C4-2B (cell line): ENCODE measurements at regions not wholly inside any gene's neighbourhood (a gene's known extent, or its start where the extent isn't known, plus 50 kb on each side); places are given as distances from the start of the nearest gene placed in this dataset.

Experiments
- H3K27ac ChIP-seq: fragments of 450-650 bp; 2 replicates; pipeline ENCODE4 v1.5.1; 2017
- CTCF ChIP-seq: fragments of 450-650 bp; conservative IDR thresholded peaks from 2 replicates; pipeline ENCODE4 v1.5.1; 2017; ENCODE audit warnings: mild to moderate bottlenecking
- ZFX ChIP-seq: fragments of 450-650 bp; IDR thresholded peaks from 2 replicates; pipeline ENCODE4 v1.6.1; 2017

DNA sequence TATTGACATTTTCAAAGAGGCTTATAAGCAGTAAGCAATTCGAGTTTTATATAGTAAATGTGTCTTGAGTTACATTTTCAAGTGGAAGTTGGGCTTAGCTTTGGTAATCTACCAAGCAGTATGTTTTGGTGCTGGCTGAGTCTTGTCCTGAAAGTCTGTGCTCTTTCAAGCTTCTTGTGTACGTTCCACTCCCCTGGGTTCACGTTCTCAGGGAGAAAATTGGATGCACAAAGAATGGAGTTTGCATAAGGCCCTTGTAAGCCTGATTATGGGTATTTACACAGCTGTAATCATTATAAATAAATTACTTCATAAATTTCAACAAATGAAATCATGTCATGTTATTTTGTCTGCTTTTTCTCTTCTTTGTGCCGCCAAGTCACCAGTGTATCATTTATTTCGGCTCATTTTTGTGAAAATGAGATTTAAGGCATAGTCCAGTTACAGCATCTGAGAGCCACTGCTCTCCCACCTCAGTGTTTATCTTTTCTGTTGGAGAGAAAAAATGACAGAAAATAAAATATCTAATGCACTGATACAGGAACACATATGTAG is 262.5 kb downstream of the BTBD3 start:
- H3K27ac ChIP-seq = no peak overlapping the region
- TF ChIP-seq CTCF (no peak), ZFX (no peak)

GRCh38 chr20:12198281-12198680 is 280.6 kb downstream of the BTBD3 start:
- H3K27ac ChIP-seq = no peak overlapping the region
- TF ChIP-seq CTCF = no peak
- no peak for TF ChIP-seq ZFX

DNA sequence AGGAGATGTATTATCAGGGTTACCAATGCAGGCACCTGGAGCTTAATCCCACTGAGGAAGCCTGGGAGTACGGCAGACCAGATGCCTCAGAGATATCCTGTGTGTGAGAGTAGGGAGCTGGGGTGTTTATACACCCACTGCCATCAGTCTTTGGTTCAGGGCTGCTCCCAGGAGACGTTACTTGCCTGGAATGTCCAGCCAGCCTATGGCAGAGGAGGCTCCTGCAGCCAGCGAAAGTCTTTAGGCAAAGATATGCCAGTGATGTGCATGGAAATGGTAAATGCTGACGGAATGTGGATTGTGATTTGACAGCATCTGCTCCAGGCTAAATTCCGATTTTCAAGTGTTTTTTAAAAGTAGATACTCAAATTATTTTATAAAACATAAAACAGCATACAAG is 282.0 kb downstream of the BTBD3 start:
- H3K27ac ChIP-seq = no peak overlapping the region
- TF ChIP-seq ZFX (no peak), CTCF (no peak)

- no peak overlapping the region for H3K27ac ChIP-seq
- TF ChIP-seq ZFX (no peak), CTCF (no peak)
Measured at GRCh38 chr20:12201289-12201991, 283.7 kb downstream of the BTBD3 start.

DNA sequence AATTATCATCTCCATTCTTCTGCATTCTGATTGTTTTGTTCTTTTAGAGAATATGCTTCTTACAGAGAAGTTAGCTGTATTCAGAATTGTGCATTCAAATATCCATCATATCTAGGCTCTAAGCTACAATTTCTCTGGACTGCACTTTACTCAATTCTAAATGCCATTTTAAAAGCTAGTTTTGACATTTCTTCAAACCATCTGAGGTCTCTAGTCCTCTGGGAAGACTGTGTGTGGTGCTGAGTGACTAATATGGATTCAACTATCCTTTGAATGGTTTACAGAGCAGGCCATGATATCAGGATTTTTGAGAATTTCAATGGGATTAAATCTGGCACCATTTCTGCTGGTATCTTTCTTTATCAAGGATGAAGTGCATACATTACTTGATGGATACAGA is 285.7 kb downstream of the BTBD3 start:
- H3K27ac ChIP-seq = no peak overlapping the region
- TF ChIP-seq CTCF (no peak), ZFX (no peak)

GRCh38 chr20:12203981-12204380 is 286.3 kb downstream of the BTBD3 start:
- TF ChIP-seq ZFX (no peak), CTCF (no peak)
- H3K27ac ChIP-seq = no peak overlapping the region

DNA sequence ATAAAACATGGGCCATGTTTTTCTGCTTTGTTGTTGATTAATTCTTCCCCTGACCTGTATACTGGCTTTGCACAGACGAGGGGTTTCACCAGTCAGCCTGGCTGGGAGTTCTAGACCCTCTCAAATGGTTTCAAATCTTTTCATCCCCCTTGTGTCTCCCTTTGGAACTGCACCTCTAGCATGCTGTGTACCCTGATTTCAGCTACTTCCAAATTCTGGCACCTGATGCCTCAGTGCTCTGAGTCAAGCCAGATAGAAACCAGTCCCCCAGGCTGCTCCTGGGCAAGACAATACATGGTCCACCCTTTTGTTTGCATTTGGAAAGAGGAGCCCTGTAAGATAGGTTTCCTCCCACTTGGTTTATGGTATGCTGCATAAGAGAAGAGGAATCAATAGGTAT is 290.2 kb downstream of the BTBD3 start:
- TF ChIP-seq CTCF (peak; percentile 69), ZFX (no peak)
- no peak overlapping the region for H3K27ac ChIP-seq
